HG03558 (cell line): ENCODE measurements at regions not wholly inside any gene's neighbourhood (a gene's known extent, or its start where the extent isn't known, plus 50 kb on each side); places are given as distances from the start of the nearest gene placed in this dataset.
A peak's percentile ranks its signal among the peaks of the same experiment; 100 is the strongest.

ENCODE experiments used
- ATAC-seq: cut with Tn5 transposase; IDR thresholded peaks from one replicate; pipeline ENCODE4 v1.9.1; 2021; ENCODE audit warnings: moderate number of reproducible peaks; ENCODE audit not compliant: unreplicated experiment; ENCODE audit errors: extremely low read depth

GRCh38 chr3:117874028-117874690 lies 1160.5 kb downstream of the IGSF11 start:
- no peak for ATAC-seq

- no peak for ATAC-seq
Observed at GRCh38 chr3:117874904-117875874, 1159.5 kb downstream of the IGSF11 start.

GRCh38 chr3:117875887-117876286 lies 1158.8 kb downstream of the IGSF11 start:
- ATAC-seq = no peak

- ATAC-seq = no peak
Observed at GRCh38 chr3:117880638-117881037, 1154.0 kb downstream of the IGSF11 start.

- no peak for ATAC-seq
Observed at GRCh38 chr3:117881210-117881609, 1153.4 kb downstream of the IGSF11 start.

- no peak for ATAC-seq
Observed at GRCh38 chr3:117885011-117885441, 1149.6 kb downstream of the IGSF11 start.

GRCh38 chr3:117886147-117886546 lies 1148.5 kb downstream of the IGSF11 start:
- ATAC-seq = no peak

GRCh38 chr3:117887031-117887430 lies 1147.6 kb downstream of the IGSF11 start:
- ATAC-seq = no peak

- no peak for ATAC-seq
Observed at GRCh38 chr3:117887901-117888300, 1146.7 kb downstream of the IGSF11 start.

- ATAC-seq = no peak
Observed at GRCh38 chr3:117892431-117892841, 1142.2 kb downstream of the IGSF11 start.

- ATAC-seq = no peak
Observed at GRCh38 chr3:117893001-117893400, 1141.6 kb downstream of the IGSF11 start.

- no peak for ATAC-seq
Observed at GRCh38 chr3:117893638-117894037, 1141.0 kb downstream of the IGSF11 start.

- peak; percentile 52 for ATAC-seq
Observed at GRCh38 chr3:117898722-117899522, 1135.7 kb downstream of the IGSF11 start.

GRCh38 chr3:117903226-117903625 lies 1131.4 kb downstream of the IGSF11 start:
- no peak for ATAC-seq

GRCh38 chr3:117910820-117911521 lies 1123.7 kb downstream of the IGSF11 start:
- no peak for ATAC-seq

- ATAC-seq = no peak
Observed at GRCh38 chr3:117912352-117912751, 1122.3 kb downstream of the IGSF11 start.

- no peak for ATAC-seq
Observed at GRCh38 chr3:117914540-117915100, 1120.0 kb downstream of the IGSF11 start.

GRCh38 chr3:117916839-117917238 lies 1117.8 kb downstream of the IGSF11 start:
- ATAC-seq = no peak

- ATAC-seq = no peak
Observed at GRCh38 chr3:117919621-117920020, 1115.0 kb downstream of the IGSF11 start.
